ENCODE measurements at regions not wholly inside any gene's neighbourhood (a gene's known extent, or its start where the extent isn't known, plus 50 kb on each side); places are given as distances from the start of the nearest gene placed in this dataset.

- no peak for TF ChIP-seq ATF2 (IDR thresholded peaks at IDR 0.05; ENCODE audit: low read length)
- no peak for TF ChIP-seq SP1 (IDR thresholded peaks at IDR 0.05; ENCODE audit: low read depth, low read length)
- no peak for TF ChIP-seq TEAD4 (IDR thresholded peaks at IDR 0.05; ENCODE audit: low read depth, low read length)
- no peak for TF ChIP-seq POLR2AphosphoS5 (IDR thresholded peaks at IDR 0.05; ENCODE audit: low read depth, low read length)
- TF ChIP-seq GABPA (IDR thresholded peaks at IDR 0.05; ENCODE audit: borderline replicate concordance, insufficient read depth, low read length): no peak
Measured at GRCh38 chr5:82640916-82641315, 362.8 kb upstream of the RPS23 start (continued).

All from H1 (cell line).